Sigmoid colon (tissue), 6 donors: ENCODE measurements at regions not wholly inside any gene's neighbourhood (a gene's known extent, or its start where the extent isn't known, plus 50 kb on each side); places are given as distances from the start of the nearest gene placed in this dataset.

Experiments
- DNase-seq: peaks from one replicate; pipeline ENCODE4 v3.0.0-alpha.2; 2019
- H3K27ac ChIP-seq, 4 donors: fragments of 200-600 bp; sonication (generic); one replicate each; pipeline ENCODE4 v1.5.1; 2016 to 2019; ENCODE audit warnings: mild to moderate bottlenecking in 1 of 4
- H3K27me3 ChIP-seq, 3 donors: fragments of 200-600 bp; sonication (generic); one replicate each; pipeline ENCODE4 v1.5.1; 2019; ENCODE audit warnings: mild to moderate bottlenecking in 1 of 3
- H3K36me3 ChIP-seq, 4 donors: fragments of 200-600 bp; sonication (generic); one replicate each; pipeline ENCODE4 v1.5.1; 2016 to 2019
- H3K4me1 ChIP-seq, 4 donors: fragments of 200-600 bp; sonication (generic); one replicate each; pipeline ENCODE4 v1.5.1; 2017 to 2019
- H3K4me3 ChIP-seq, 4 donors: fragments of 200-600 bp; sonication (generic); one replicate each; pipeline ENCODE4 v1.5.1; 2017 to 2019; ENCODE audit warnings: mild to moderate bottlenecking in 2 of 4, moderate library complexity in 1 of 4
- H3K9me3 ChIP-seq, 4 donors: fragments of 200-600 bp in 3 of 4; sonication (generic) in 3 of 4; one replicate each; pipeline versions ENCODE4 v1.5.1 to v1.6.1; 2013 to 2019
- CTCF ChIP-seq, 4 experiments: fragments of 450-650 bp in 3 of 4; fragments of 200-600 bp in 1 of 4; IDR thresholded peaks; one replicate each; pipeline ENCODE4 v1.5.1; 2016 to 2019; ENCODE audit warnings: antibody characterized with exemption in 4 of 4, mild to moderate bottlenecking in 3 of 4, moderate library complexity in 2 of 4
- EP300 ChIP-seq, 4 donors: sonication (generic); formaldehyde crosslinking; IDR thresholded peaks; one replicate each; pipeline ENCODE4 v1.6.1; 2017; ENCODE audit warnings: antibody characterized with exemption in 4 of 4
- POLR2A ChIP-seq, 2 donors: fragments of 450-650 bp; IDR thresholded peaks; one replicate each; pipeline ENCODE4 v1.6.1; 2016; ENCODE audit warnings: antibody characterized with exemption in 2 of 2, mild to moderate bottlenecking in 2 of 2, moderate library complexity in 2 of 2
- POLR2AphosphoS5 ChIP-seq, 4 donors: sonication (generic); formaldehyde crosslinking; IDR thresholded peaks; one replicate each; pipeline ENCODE4 v1.6.1; 2017; ENCODE audit warnings: antibody characterized with exemption in 4 of 4
- WGBS, 2 donors: extraction: QIAGEN DNeasy Blood & Tissue Kit; methylation state at CpG; one replicate each; pipeline ENCODE4 v1.1.7; 2013; 5-methylcytosine and 5-hydroxymethylcytosine counted together
- intact Hi-C: fragments of 100-400 bp; cut with DNase I; formaldehyde crosslinking; loops from one replicate; pipeline ENCODE4 v1.15.1; 2023
- donor health status: healthy with polysubstance abuse.
- donor health status: healthy.

- no peaks in the 10 kb centered on the region for H3K27me3 ChIP-seq
- H3K9me3 ChIP-seq: no peaks in the 10 kb centered on the region
- intact Hi-C loops: no loop called here
- TF ChIP-seq POLR2AphosphoS5 (IDR thresholded peaks at IDR 0.05) (no peak), CTCF (IDR thresholded peaks at IDR 0.05) (no peak), EP300 (IDR thresholded peaks at IDR 0.05) (no peak), POLR2A (IDR thresholded peaks at IDR 0.05) (no peak)
- H3K36me3 ChIP-seq: no peaks in the 10 kb centered on the region
- peaks cover 0 to 19% (median 7%) of the 10 kb centered on the region in 4 donors for H3K4me1 ChIP-seq
- no peak overlapping the region for H3K4me3 ChIP-seq
- H3K27ac ChIP-seq: no peak overlapping the region
- no peak for DNase-seq
Observed at GRCh38 chr13:34000955-34001354, 183.0 kb downstream of the RFC3 start.

- no peak overlapping the region for H3K4me3 ChIP-seq
- no peak overlapping the region for H3K27ac ChIP-seq
- no peak for DNase-seq
- peaks cover 0 to 19% (median 7%) of the 10 kb centered on the region in 4 donors for H3K4me1 ChIP-seq
- intact Hi-C loops: no loop called here
- TF ChIP-seq EP300 (IDR thresholded peaks at IDR 0.05) (no peak), CTCF (IDR thresholded peaks at IDR 0.05) (no peak), POLR2A (IDR thresholded peaks at IDR 0.05) (no peak), POLR2AphosphoS5 (IDR thresholded peaks at IDR 0.05) (no peak)
- 91 to 94% methylated on average over 4 of the region's 4 CpGs for WGBS, 2 donors
- no peaks in the 10 kb centered on the region for H3K27me3 ChIP-seq
- no peaks in the 10 kb centered on the region for H3K36me3 ChIP-seq
- no peaks in the 10 kb centered on the region for H3K9me3 ChIP-seq
Observed at GRCh38 chr13:34001389-34001788, 183.4 kb downstream of the RFC3 start.

- Histone ChIP-seq H3K9me3 (no peaks in the 10 kb centered on the region), H3K4me1 (peaks cover 0 to 19% (median 7%) of the 10 kb centered on the region in 4 donors), H3K36me3 (no peaks in the 10 kb centered on the region), H3K4me3 (no peak overlapping the region), H3K27me3 (no peaks in the 10 kb centered on the region), H3K27ac (no peak overlapping the region)
- WGBS, 2 donors: 77 to 88% methylated on average over 1 of the region's 1 CpG
- DNase-seq: no peak
- intact Hi-C loops: no loop called here
- TF ChIP-seq POLR2AphosphoS5 (IDR thresholded peaks at IDR 0.05): no peak
- no peak for TF ChIP-seq POLR2A (IDR thresholded peaks at IDR 0.05)
- no peak for TF ChIP-seq CTCF (IDR thresholded peaks at IDR 0.05)
- no peak for TF ChIP-seq EP300 (IDR thresholded peaks at IDR 0.05)
Observed at GRCh38 chr13:34002141-34002540, 184.2 kb downstream of the RFC3 start.

- DNase-seq: no peak
- no peaks in the 10 kb centered on the region for H3K36me3 ChIP-seq
- no peaks in the 10 kb centered on the region for H3K9me3 ChIP-seq
- no peak overlapping the region for H3K27ac ChIP-seq
- no peak for TF ChIP-seq POLR2A (IDR thresholded peaks at IDR 0.05)
- TF ChIP-seq POLR2AphosphoS5 (IDR thresholded peaks at IDR 0.05): no peak
- TF ChIP-seq CTCF (IDR thresholded peaks at IDR 0.05): no peak
- no peak for TF ChIP-seq EP300 (IDR thresholded peaks at IDR 0.05)
- WGBS, 2 donors: 89 to 93% methylated on average over 4 of the region's 4 CpGs
- H3K4me3 ChIP-seq: no peak overlapping the region
- no peaks in the 10 kb centered on the region for H3K27me3 ChIP-seq
- intact Hi-C loops: no loop called here
- H3K4me1 ChIP-seq: peaks cover 0 to 19% (median 7%) of the 10 kb centered on the region in 4 donors
Observed at GRCh38 chr13:34002924-34003323, 185.0 kb downstream of the RFC3 start.

GRCh38 chr13:34003656-34004055 is 185.7 kb downstream of the RFC3 start:
- intact Hi-C loops: no loop called here
- DNase-seq: no peak
- no peaks in the 10 kb centered on the region for H3K9me3 ChIP-seq
- 69% methylated on average over 4 of the region's 4 CpGs for WGBS, 2 donors
- peaks cover 0 to 19% (median 7%) of the 10 kb centered on the region in 4 donors for H3K4me1 ChIP-seq
- no peak for TF ChIP-seq POLR2A (IDR thresholded peaks at IDR 0.05)
- no peak for TF ChIP-seq EP300 (IDR thresholded peaks at IDR 0.05)
- TF ChIP-seq CTCF (IDR thresholded peaks at IDR 0.05): no peak
- no peak for TF ChIP-seq POLR2AphosphoS5 (IDR thresholded peaks at IDR 0.05)
- no peak overlapping the region for H3K27ac ChIP-seq
- H3K36me3 ChIP-seq: no peaks in the 10 kb centered on the region
- H3K27me3 ChIP-seq: no peaks in the 10 kb centered on the region
- H3K4me3 ChIP-seq: no peak overlapping the region
